Suppressor macrophage (primary cell): ENCODE measurements at regions not wholly inside any gene's neighbourhood (a gene's known extent, or its start where the extent isn't known, plus 50 kb on each side); places are given as distances from the start of the nearest gene placed in this dataset.

ENCODE experiments used
- DNase-seq, 4 experiments: peaks; one replicate each; pipeline ENCODE4 v3.0.0-alpha.2; 2020 to 2022

DNA sequence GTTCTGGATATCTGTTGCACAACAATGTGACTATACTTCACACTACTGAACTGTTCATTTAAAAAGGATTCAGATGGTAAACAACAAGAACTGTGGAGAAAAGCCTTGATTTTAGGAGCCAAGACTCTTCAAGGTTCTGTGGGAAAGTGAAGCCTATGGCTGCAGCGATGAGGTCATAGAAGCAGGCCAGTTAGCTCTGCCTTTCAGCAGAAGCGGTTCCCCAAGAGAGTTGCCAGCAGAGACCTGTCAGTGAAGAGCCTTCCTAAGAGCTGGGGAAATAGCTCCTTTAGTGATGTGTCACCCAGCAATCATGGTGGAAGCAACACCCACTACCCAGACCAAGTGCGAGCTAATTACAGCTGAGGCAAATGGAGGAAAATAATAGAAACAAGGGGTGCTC, 346.5 kb upstream of the ETAA1 start:
- DNase-seq: no peak

GRCh38 chr2:67054728-67055127, 342.4 kb upstream of the ETAA1 start:
- no peak for DNase-seq

DNA sequence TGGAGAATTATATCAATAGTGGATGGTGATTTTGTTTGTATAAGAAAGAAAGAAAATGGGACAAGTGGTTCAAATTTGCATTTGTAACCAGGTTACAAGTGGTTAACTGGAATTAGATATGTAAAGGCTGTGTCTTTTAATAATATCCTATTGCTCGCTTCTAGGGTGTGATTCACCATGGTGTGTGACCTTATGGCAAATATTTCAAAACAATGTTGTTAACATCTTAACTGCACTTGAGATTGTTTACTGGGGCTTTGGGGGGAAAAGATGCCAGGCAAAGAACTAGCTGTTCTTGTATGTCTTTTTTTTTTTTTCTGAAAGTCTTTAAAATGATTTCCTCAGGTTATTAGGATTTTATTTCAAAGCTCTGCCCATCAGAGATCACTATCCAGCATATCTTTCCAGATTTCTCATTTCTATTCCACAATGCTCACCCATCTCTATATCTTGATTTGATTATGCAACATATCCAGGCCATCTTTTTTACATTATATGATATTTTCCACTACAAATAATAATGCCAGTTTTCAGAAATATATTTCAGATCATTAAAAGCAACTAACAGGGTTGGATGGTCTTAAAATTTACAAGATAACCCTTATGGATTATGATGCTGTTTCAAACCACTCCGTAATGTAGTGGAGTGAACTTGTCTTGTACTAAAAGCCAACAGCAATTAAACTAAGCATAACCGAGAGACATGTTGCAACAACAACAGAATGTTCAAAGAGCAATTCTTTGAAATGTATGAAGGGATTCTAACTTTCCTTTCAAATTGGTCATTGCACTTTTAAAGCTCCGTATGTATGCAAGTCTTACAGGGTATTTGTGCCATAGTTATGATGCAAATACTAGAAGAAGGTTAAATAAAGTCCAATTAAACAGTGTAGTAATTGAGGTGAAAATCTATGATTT, 341.5 kb upstream of the ETAA1 start:
- DNase-seq: no peak

DNA sequence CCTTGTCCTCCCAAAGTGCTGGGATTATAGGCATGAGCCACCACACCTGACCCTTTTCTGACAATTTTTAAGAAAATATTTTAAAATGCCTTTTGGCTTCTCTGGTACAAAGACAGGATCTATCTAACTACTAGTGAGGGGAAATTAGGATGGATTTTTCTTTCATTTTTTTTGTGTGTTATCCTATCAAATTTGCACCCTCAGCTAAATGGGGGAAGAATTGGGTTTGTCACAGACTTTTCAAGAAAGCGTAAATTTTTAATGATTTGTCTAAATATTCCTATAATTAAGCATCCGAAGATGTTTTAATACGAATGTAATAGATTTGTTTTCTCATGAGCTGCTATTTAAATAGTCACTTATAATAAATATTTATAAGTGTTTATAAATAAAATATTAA, 340.0 kb upstream of the ETAA1 start:
- no peak for DNase-seq

DNA sequence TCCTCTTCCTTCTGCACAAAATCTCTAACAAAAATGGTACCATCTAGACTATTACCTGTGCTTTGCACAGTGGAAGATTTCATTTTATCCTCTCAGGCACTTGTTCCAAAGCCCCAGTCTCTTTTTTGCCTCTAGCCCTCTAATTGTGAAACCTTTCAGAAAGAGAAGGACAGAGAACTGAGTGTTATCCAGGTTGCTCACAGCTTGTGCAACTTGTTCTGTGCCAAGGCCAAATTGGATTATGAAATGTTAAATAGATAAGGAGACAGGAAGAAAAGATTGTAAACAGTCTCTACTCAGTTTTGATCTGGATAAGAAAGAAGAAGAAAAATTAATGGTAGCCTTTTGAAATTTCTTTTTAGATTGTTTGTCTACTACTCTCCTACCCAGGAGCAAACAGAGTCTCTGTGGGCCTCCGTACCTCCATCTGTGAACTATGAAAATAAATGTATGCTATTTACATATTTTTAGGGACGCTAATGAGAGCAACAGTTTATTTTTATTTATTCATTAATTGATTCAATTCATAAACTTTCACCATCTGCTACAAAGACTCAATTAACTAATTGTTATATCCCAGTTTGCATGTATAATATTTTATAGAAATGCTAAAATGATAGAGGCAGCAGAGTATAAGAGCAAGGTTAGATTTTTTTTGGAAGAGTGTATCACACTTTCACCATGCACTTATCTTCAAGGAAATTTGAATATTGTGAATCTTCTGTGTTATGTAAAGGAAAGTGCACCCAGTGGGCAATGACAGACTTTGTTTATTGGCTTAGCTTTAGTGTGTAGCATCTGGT, 339.0 kb upstream of the ETAA1 start:
- DNase-seq: no peak

GRCh38 chr2:67065046-67065445, 332.1 kb upstream of the ETAA1 start:
- no peak for DNase-seq

- DNase-seq: no peak
Observed at GRCh38 chr2:67066782-67067181, 330.4 kb upstream of the ETAA1 start.

DNA sequence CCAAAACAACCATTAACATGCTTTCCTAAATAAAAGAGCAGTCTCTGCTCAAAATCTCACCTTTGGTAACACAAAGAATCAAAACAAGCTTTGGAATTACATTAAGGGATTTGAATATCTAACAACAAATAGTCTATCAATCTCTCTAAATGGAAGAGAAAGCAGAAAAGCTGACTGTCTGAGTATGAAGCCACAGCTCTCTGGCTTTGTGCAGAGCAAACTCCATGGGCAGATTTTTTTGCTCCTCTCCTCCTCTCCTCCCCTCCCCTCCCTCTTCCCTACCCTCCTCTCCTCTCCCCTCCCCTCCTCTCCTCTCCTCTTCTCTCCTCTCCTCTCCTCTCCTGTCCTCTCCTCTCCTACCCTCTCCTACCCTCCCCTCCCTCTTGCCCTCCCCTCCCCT, 329.5 kb upstream of the ETAA1 start:
- DNase-seq: no peak

DNA sequence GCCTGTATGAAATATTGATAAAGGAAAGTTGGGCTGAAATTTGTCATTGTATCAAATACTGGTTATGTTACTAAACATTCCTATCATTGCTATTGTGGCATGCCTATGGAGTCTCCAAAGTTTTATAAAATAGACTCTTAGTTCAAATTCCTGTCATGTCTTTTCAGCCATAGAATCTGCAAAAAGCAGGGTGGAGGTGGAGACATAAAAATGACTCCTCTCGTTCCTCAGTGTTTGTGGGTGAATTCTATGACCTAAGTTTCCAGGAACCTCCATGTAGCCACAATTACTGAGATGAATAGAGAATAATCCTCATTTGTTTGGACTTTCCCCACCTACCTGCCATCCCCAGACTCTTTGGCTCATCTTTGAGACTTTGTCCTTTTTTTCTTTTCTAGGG, 326.3 kb upstream of the ETAA1 start:
- no peak for DNase-seq

- DNase-seq: no peak
Observed at GRCh38 chr2:67075056-67075455, 322.1 kb upstream of the ETAA1 start.

DNA sequence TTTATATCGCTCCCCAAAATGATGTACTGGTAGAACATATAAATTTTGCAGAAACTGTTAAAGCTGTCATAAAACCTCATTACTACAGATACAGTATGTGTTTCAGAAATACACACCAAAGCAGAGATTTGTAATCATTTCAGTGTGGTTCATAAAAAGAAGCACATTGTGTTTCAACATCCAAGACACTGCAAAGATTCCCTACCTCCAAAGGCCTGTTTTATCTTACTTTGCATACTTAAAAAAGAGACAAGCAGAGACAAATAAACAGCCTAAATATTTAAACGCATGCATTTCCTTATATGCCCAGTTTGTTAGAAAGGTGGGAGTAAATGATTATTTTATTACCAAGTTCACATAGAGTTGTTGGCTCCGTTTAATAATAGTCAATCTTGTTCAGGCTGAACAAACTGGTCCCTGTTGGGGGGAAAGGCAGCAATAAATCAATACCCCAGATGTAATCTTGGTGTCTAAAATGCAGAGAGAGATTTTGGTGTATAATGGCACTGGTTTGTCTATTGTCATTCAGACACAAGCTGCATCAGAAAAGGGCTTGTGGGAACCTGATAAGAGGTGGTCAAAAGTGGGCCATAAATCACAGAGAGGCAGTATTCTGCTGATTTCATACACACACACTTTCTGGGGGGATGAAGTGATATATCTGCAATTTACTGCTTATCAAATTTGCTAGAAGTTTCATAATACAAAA, 321.4 kb upstream of the ETAA1 start:
- no peak for DNase-seq

DNA sequence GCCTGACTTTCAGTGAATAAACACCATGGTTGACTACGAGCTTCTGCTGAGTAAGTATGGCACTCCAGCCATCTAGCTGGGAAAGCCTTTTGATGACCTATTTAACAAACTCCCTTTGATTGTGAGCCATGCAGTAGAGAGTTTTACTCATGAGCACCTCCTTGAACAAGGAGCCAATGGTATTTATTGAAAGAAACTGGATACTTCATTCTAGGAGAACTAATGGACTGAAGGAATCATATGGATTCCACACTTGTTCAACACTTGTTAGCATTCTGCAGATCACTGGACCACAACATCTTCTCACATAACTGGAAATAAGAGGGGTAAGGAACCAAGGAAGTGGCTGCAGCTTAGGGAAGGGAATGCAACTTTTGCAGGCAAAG, 320.9 kb upstream of the ETAA1 start:
- no peak for DNase-seq

- DNase-seq: no peak
Observed at GRCh38 chr2:67079729-67080128, 317.4 kb upstream of the ETAA1 start.

- DNase-seq: no peak
Observed at GRCh38 chr2:67082813-67083212, 314.3 kb upstream of the ETAA1 start.

GRCh38 chr2:67083951-67084350, 313.2 kb upstream of the ETAA1 start:
- no peak for DNase-seq

GRCh38 chr2:67085146-67085545, 312.0 kb upstream of the ETAA1 start:
- no peak for DNase-seq

DNA sequence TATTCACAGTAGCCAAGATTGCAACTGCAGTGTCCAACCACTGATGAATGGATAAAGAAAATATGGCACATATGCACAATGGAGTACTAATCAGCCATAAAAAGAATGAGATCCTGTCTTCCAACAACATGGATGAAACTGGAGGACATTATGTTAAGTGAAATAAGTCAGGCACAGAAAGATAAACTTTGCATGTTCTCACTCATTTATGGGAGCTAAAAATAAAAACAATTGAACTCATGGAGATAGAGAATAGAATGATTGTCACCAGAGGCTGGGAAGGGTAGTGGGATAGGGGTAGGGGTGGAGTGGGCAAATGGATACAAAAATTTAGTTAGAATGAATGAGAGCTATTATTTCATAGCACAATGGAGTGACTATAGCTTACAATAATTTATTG, 305.5 kb upstream of the ETAA1 start:
- no peak for DNase-seq

DNA sequence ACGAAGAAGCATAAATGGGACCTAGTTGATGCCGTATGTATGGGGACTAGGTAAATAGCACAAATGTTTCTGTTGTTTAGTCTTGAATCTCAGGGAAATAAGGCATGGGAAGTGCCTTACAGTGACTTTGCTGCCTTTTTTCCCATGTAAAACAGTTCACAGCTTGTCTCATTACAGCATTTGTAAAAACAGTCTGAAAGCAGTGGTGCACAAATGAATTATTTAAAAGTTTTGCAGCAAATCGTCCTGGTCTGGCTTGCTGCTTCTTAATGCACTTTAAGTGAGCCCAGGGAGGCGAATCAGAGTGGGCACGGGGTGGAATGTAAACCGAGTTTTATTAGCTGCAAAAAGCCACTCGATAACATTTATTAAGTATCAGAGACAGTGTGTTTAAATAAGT, 302.0 kb upstream of the ETAA1 start:
- DNase-seq: no peak

DNA sequence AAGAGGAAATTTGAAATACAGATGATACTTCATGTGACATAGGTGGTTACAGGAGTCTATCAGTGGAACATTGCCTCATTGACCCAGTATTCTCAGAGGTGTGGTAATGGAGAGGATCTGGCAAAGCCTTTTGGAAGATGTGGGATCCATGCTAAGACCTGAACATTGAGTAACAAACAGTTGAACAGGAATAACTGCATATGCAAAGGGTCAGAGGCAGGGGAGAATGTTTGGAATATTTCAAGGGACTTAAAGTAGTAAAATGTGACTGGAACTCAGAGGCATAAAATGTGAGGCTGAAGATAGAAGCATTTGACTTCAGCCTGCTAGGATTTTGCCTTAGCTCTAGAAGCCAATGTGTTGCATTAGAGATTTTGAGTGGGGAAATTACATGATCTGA, 300.2 kb upstream of the ETAA1 start:
- no peak for DNase-seq

GRCh38 chr2:67103157-67103556, 294.0 kb upstream of the ETAA1 start:
- DNase-seq: no peak

- DNase-seq: no peak
Observed at GRCh38 chr2:67108231-67108630, 288.9 kb upstream of the ETAA1 start.

- no peak for DNase-seq
Observed at GRCh38 chr2:67124531-67124930, 272.6 kb upstream of the ETAA1 start.

- no peak for DNase-seq
Observed at GRCh38 chr2:67130531-67131256, 266.4 kb upstream of the ETAA1 start.
